ENCODE measurements at regions not wholly inside any gene's neighbourhood (a gene's known extent, or its start where the extent isn't known, plus 50 kb on each side); places are given as distances from the start of the nearest gene placed in this dataset.

DNA sequence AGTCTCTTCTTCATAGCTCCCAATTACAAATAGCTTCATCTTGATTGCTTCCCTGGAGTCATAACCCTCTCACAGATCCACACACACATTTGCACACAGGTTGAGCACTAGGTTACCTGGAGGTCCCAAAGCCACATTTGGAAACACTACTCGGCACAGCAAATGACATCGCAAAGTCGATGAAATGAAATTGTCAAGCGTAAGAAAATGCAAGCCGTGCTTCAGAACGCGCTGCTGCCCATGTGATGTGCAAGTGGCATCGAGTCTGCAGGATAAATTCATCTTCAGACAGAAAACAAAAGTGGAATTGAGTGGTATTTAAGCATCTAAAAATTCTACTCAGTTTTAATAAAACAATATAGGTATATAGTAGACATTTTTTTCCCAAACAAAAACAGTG lies 298.0 kb downstream of the TFAP2C start:
- TF ChIP-seq, protein P1, sequence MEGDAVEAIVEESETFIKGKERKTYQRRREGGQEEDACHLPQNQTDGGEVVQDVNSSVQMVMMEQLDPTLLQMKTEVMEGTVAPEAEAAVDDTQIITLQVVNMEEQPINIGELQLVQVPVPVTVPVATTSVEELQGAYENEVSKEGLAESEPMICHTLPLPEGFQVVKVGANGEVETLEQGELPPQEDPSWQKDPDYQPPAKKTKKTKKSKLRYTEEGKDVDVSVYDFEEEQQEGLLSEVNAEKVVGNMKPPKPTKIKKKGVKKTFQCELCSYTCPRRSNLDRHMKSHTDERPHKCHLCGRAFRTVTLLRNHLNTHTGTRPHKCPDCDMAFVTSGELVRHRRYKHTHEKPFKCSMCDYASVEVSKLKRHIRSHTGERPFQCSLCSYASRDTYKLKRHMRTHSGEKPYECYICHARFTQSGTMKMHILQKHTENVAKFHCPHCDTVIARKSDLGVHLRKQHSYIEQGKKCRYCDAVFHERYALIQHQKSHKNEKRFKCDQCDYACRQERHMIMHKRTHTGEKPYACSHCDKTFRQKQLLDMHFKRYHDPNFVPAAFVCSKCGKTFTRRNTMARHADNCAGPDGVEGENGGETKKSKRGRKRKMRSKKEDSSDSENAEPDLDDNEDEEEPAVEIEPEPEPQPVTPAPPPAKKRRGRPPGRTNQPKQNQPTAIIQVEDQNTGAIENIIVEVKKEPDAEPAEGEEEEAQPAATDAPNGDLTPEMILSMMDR (IDR thresholded peaks at IDR 0.05): no peak
- TF ChIP-seq ZFX (IDR thresholded peaks at IDR 0.05; ENCODE audit: borderline replicate concordance): no peak

Data from 22Rv1 (cell line).